HG03064 (cell line): ENCODE measurements at regions not wholly inside any gene's neighbourhood (a gene's known extent, or its start where the extent isn't known, plus 50 kb on each side); places are given as distances from the start of the nearest gene placed in this dataset.
"Not testable (repeated sequence)": the region's sequence is repeated elsewhere in the genome, so short reads cannot be mapped to it uniquely, and the experiment has no call there.

ENCODE experiments used
- ATAC-seq: cut with Tn5 transposase; IDR thresholded peaks from one replicate; pipeline ENCODE4 v1.9.1; 2021; ENCODE audit warnings: low read depth; ENCODE audit not compliant: unreplicated experiment

GRCh38 chr12:68537571-68537970 lies 73.1 kb upstream of the RAP1B start:
- ATAC-seq = no peak

DNA sequence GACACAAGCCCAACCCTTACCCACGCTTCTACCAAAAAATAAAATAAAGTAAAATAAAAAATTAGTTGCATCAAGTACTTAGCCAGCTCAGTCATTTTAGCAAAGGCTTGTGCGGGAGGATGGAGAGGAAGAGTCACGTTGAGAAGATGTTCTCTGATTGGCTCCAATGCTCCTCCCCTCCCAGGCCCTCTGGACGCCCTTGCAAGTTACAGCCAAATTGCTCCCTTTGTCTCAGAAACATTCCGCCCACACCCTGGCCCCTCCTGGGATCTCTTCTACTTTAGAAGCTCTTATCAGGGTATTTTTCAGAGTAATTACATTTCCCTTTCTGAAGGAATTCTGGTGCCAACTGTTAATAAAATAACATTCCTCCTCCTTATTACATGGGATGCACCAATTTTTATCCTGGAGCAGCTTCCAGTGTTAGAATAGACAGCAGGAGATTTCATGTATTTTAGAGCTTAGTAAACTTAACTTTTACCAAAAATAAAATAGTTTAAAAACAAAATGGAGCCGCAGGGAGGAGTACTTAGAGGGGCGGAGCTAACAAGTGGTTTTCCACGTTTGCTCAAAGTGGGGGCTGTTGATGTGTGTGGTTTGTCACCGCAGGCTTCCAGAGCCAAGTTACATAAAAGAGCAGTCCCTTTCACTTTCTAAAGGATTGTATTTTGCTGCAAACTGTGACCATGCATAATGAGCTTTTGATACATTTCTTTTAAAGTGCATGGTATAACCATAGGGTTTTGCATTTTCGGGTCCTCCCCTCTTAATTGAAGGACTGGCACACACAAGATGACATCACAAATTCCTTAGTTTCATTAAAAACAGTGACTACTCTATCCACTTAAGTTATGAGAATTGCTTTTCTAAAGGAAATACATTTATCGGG lies 71.7 kb upstream of the RAP1B start:
- ATAC-seq = no peak

GRCh38 chr12:68539615-68539952 lies 71.1 kb upstream of the RAP1B start:
- ATAC-seq = no peak

DNA sequence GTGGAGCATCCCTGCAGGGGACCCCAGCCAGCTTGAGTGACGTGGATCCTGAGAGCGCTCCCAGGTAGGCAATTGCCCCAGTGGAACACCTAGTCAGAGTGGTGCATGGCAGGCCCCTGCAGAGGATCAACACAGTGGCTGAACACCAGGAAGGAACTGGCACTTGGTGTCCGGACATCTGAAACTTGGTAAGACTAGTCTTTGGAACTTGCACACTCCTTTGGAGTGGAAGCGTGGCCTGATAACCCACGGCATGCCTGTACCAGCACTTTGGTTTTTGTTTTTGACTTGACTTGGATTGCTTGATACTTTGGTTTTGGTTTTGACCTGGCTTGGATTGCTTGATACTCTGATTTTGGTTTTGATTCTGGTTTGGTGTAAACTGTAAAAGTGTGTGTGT lies 69.9 kb upstream of the RAP1B start:
- not testable (repeated sequence) for ATAC-seq

DNA sequence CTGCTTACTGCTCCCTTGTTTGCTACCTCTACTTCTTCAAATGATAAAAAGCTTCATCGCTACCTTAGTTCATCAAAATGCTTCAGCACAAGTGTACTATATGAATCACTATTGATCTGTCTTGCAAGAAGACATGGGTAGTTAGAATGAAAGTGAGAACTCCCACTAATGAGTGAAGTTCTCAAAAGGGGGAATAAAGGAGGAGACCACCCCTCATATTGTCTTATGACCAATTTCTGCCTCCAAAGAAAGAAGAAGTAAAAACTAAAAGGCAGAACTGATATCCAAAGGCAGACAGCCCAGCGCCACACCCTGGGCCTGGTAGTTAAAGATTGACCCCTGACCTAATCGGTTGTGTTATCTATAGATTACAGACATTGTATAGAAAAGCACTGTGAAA lies 63.4 kb upstream of the RAP1B start:
- ATAC-seq = not testable (repeated sequence)

DNA sequence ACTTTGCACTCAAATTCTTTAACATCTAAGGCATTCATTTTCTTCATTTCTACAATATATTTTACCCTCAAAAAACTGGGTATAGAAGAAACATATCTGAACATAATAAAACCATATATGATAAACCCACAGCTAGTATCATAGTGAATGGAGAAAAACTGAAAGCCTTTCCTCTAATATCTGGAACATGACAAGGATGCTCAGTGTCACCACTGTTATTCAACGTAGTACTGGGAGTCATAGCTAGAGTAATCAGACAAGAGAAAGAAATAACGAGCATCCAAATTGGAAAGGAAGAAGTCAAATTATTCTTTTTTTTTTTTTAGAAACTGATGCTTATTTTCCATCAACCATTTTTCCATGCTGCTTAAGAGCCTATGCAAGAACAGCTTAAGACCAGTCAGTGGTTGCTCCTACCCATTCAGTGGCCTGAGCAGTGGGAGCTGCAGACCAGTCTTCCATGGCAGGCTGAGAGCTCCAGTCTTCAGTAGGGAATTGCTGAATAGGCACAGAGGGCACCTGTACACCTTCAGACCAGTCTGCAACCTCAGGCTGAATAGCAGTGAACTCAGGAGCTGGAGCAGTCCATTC lies 58.0 kb upstream of the RAP1B start:
- ATAC-seq = not testable (repeated sequence)

GRCh38 chr12:68557011-68557730 lies 53.5 kb upstream of the RAP1B start:
- no peak for ATAC-seq

GRCh38 chr12:68559246-68559645 lies 51.5 kb upstream of the RAP1B start:
- no peak for ATAC-seq

GRCh38 chr12:68559984-68560850 lies 50.5 kb upstream of the RAP1B start:
- no peak for ATAC-seq

GRCh38 chr12:68560851-68561422 lies 49.8 kb upstream of the RAP1B start:
- ATAC-seq = no peak
